ENCODE measurements at regions not wholly inside any gene's neighbourhood (a gene's known extent, or its start where the extent isn't known, plus 50 kb on each side); places are given as distances from the start of the nearest gene placed in this dataset.

- TF ChIP-seq CTCF (IDR thresholded peaks at IDR 0.05) (no peak), ZFX (IDR thresholded peaks at IDR 0.05; ENCODE audit: borderline replicate concordance) (no peak)
Measured at GRCh38 chr11:23205156-23205871, 345.0 kb upstream of the CCDC179 start.
